ENCODE measurements at regions not wholly inside any gene's neighbourhood (a gene's known extent, or its start where the extent isn't known, plus 50 kb on each side); places are given as distances from the start of the nearest gene placed in this dataset.

GRCh38 chr7:149625947-149626392 is 128.4 kb upstream of the ZNF746 start:
- TF ChIP-seq EZH2 (IDR thresholded peaks at IDR 0.05; ENCODE audit: borderline replicate concordance, low read depth, low read length, severe bottlenecking) = no peak
- TF ChIP-seq CTCF (IDR thresholded peaks at IDR 0.05; ENCODE audit: borderline replicate concordance, extremely low read depth, low read length, poor library complexity, severe bottlenecking) = no peak

Measured in DND-41 (cell line).